Kidney epithelial cell (primary cell): ENCODE measurements at regions not wholly inside any gene's neighbourhood (a gene's known extent, or its start where the extent isn't known, plus 50 kb on each side); places are given as distances from the start of the nearest gene placed in this dataset.

Source experiments
- DNase-seq: peaks from one replicate; pipeline ENCODE4 v3.0.0-alpha.2; 2010; ENCODE audit warnings: low read depth
- H3K27me3 ChIP-seq: 2 replicates; pipeline ENCODE4 v1.6.0; 2011; ENCODE audit warnings: low read length; ENCODE audit not compliant: control insufficient read depth, insufficient read depth
- H3K36me3 ChIP-seq: 2 replicates; pipeline ENCODE4 v1.5.1; 2011; ENCODE audit warnings: low read length; ENCODE audit not compliant: control insufficient read depth, insufficient read depth
- H3K4me3 ChIP-seq: 2 replicates; pipeline ENCODE4 v1.5.1; 2011; ENCODE audit warnings: low read depth, mild to moderate bottlenecking, control low read depth, low read length
- TF ChIP-seq, protein P1 (sequence below): IDR thresholded peaks from 2 replicates; pipeline ENCODE4 v1.5.1; 2011; ENCODE audit warnings: mild to moderate bottlenecking, moderate library complexity, low read length, control low read depth, inconsistent platforms; ENCODE audit not compliant: insufficient read depth, poor library complexity, severe bottlenecking

- no peaks in the 10 kb centered on the region for H3K27me3 ChIP-seq
- no peak overlapping the region for H3K4me3 ChIP-seq
- no peaks in the 10 kb centered on the region for H3K36me3 ChIP-seq
- TF ChIP-seq, protein P1, sequence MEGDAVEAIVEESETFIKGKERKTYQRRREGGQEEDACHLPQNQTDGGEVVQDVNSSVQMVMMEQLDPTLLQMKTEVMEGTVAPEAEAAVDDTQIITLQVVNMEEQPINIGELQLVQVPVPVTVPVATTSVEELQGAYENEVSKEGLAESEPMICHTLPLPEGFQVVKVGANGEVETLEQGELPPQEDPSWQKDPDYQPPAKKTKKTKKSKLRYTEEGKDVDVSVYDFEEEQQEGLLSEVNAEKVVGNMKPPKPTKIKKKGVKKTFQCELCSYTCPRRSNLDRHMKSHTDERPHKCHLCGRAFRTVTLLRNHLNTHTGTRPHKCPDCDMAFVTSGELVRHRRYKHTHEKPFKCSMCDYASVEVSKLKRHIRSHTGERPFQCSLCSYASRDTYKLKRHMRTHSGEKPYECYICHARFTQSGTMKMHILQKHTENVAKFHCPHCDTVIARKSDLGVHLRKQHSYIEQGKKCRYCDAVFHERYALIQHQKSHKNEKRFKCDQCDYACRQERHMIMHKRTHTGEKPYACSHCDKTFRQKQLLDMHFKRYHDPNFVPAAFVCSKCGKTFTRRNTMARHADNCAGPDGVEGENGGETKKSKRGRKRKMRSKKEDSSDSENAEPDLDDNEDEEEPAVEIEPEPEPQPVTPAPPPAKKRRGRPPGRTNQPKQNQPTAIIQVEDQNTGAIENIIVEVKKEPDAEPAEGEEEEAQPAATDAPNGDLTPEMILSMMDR = no peak
- no peak for DNase-seq
Observed at GRCh38 chr20:18906046-18906445, 92.5 kb downstream of the SCP2D1 start.

DNA sequence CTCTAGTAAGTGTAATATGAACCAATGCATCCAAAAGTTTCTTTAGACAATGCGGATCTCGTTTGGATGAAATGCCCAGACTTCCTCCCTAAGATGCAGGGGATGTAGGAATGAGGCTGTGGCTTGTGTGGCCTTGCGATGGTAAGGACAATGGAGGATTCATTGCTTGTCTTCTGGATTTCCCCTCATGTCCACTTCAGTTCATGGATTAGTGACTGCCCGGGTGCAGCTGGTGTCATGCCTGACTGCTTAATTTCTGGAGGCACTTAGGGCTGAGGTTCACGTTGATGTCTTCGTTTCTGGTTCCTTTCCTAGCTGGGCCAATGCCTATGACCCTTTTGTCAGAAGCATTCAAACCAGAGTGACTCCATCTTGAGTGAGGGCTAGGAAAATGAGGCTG is 93.8 kb downstream of the SCP2D1 start:
- Histone ChIP-seq H3K4me3 (no peak overlapping the region), H3K27me3 (no peaks in the 10 kb centered on the region), H3K36me3 (no peaks in the 10 kb centered on the region)
- no peak for DNase-seq
- TF ChIP-seq, protein P1 = no peak

GRCh38 chr20:18908109-18908508 is 94.5 kb downstream of the SCP2D1 start:
- TF ChIP-seq, protein P1 = no peak
- Histone ChIP-seq H3K36me3 (no peaks in the 10 kb centered on the region), H3K4me3 (no peak overlapping the region), H3K27me3 (no peaks in the 10 kb centered on the region)
- no peak for DNase-seq

DNA sequence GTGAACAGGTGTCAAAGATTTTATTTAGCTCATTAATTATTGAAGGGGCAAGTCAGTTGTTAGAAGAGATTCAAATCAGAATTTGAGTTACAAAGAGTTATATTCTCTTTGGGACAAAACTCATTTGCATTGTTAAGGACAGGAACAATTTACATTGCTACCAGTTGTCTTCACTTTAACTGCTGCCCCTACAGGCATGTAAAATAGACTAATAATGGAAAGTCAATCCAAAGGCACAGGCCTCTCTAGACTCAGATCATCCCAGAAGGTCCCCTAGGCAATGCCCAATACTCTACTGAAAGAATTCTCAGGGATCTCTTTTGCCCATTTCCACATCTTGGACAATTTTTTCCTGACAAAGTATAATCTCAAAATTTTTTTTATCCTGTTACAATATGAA is 95.7 kb downstream of the SCP2D1 start:
- H3K27me3 ChIP-seq = no peaks in the 10 kb centered on the region
- DNase-seq = no peak
- no peak overlapping the region for H3K4me3 ChIP-seq
- TF ChIP-seq, protein P1 = no peak
- no peaks in the 10 kb centered on the region for H3K36me3 ChIP-seq

- TF ChIP-seq, protein P1 = no peak
- Histone ChIP-seq H3K36me3 (no peaks in the 10 kb centered on the region), H3K27me3 (no peaks in the 10 kb centered on the region), H3K4me3 (no peak overlapping the region)
- DNase-seq = no peak
Observed at GRCh38 chr20:18913701-18914100, 100.1 kb downstream of the SCP2D1 start.

- no peak for DNase-seq
- H3K4me3 ChIP-seq = no peak overlapping the region
- no peaks in the 10 kb centered on the region for H3K27me3 ChIP-seq
- no peaks in the 10 kb centered on the region for H3K36me3 ChIP-seq
- TF ChIP-seq, protein P1 = no peak
Observed at GRCh38 chr20:18914796-18915195, 101.2 kb downstream of the SCP2D1 start.
